GM12878 (cell line): ENCODE measurements at regions not wholly inside any gene's neighbourhood (a gene's known extent, or its start where the extent isn't known, plus 50 kb on each side); places are given as distances from the start of the nearest gene placed in this dataset.

Experiments
- ATAC-seq: fragments of 200-7000 bp; cut with Tn5 transposase; 3 replicates; pipeline ENCODE4 v1.9.1; 2020; ENCODE audit warnings: mild to moderate bottlenecking, moderate library complexity
- BruUV-seq: library from RNA; stranded (reverse); fragments of 400-500 nt; replicated peaks from 2 replicates; lab custom pipeline; 2021; lab: Mats Ljungman, UMichigan
- CTCF ChIA-PET: fragments of 300-600 bp; sonication (Branson Sonifier 250); formaldehyde crosslinking; extraction: SDS; loops from one replicate; lab custom pipeline; 2021; ENCODE audit warnings: inconsistent platforms; lab: Yijun Ruan, JAX
- POLR2A ChIA-PET: fragments of 350-600 bp; formaldehyde crosslinking; extraction: SDS; loops from one replicate; lab custom pipeline; 2021; ENCODE audit warnings: inconsistent platforms; lab: Charles Lee
- RAD21 ChIA-PET: fragments of 300-600 bp; sonication (Branson Sonifier 250); formaldehyde crosslinking; loops from one replicate; lab custom pipeline; 2023; ENCODE audit warnings: antibody characterized with exemption; ENCODE audit not compliant: unreplicated experiment; lab: Charles Lee
- SMC1A ChIA-PET: fragments of 300-600 bp; sonication (Branson Sonifier 250); formaldehyde crosslinking; loops from one replicate; lab custom pipeline; 2023; ENCODE audit not compliant: unreplicated experiment, uncharacterized antibody; lab: Charles Lee
- DNase-seq: peaks from one replicate; pipeline ENCODE4 v3.0.0-alpha.2; 2011; ENCODE audit warnings: low read depth, low spot score
- FAIRE-seq: peaks from 3 replicates; lab custom pipeline; 2011; peaks lifted over from hg19 to GRCh38; lab: Jason Lieb, UNC
- H2AFZ ChIP-seq: 2 replicates; pipeline ENCODE4 v1.6.0; 2011; ENCODE audit warnings: low read depth, low read length, control low read depth; ENCODE audit not compliant: control insufficient read depth
- H3K27ac ChIP-seq: 2 replicates; pipeline ENCODE4 v1.5.1; 2011; ENCODE audit warnings: control low read depth; ENCODE audit not compliant: control insufficient read depth, insufficient read depth
- H3K27me3 ChIP-seq, 2 experiments: replicated peaks in 1 of 2; 2 replicates each; pipeline versions ENCODE4 v1.6.0 to v1.6.1; 2011; ENCODE audit warnings: low read length in 1 of 2; ENCODE audit not compliant: control insufficient read depth in 2 of 2, insufficient read depth in 2 of 2
- H3K36me3 ChIP-seq, 2 experiments: 2 replicates each; pipeline ENCODE4 v1.5.1; 2011; ENCODE audit warnings: low read length in 1 of 2; ENCODE audit not compliant: control insufficient read depth in 2 of 2, insufficient read depth in 2 of 2
- H3K4me1 ChIP-seq: 2 replicates; pipeline ENCODE4 v1.6.1; 2011; ENCODE audit warnings: mild to moderate bottlenecking, low read length, moderate library complexity, mixed read lengths; ENCODE audit not compliant: control insufficient read depth, insufficient read depth
- H3K4me2 ChIP-seq: 2 replicates; pipeline ENCODE4 v1.6.0; 2011; ENCODE audit warnings: control low read depth; ENCODE audit not compliant: control insufficient read depth, insufficient read depth
- H3K4me3 ChIP-seq: fragments of 200-600 bp; sonication (generic); 2 replicates; pipeline ENCODE4 v1.5.1; 2016
- H3K79me2 ChIP-seq: 2 replicates; pipeline ENCODE4 v1.6.0; 2011; ENCODE audit warnings: low read length; ENCODE audit not compliant: control insufficient read depth, insufficient read depth
- H3K9ac ChIP-seq: 2 replicates; pipeline ENCODE4 v1.8.0; 2011; ENCODE audit warnings: low read length, control low read depth, mixed read lengths; ENCODE audit not compliant: control insufficient read depth, insufficient read depth
- H3K9me3 ChIP-seq: replicated peaks from 3 replicates; pipeline ENCODE4 v1.5.1; 2011; ENCODE audit warnings: mild to moderate bottlenecking, low read length; ENCODE audit not compliant: control insufficient read depth, insufficient read depth
- H4K20me1 ChIP-seq: 2 replicates; pipeline ENCODE4 v1.6.0; 2011; ENCODE audit not compliant: control insufficient read depth, insufficient read depth
- EED ChIP-seq: sonication (generic); IDR thresholded peaks from 2 replicates; pipeline ENCODE4 v1.6.1; 2016; ENCODE audit warnings: antibody characterized with exemption, low read depth
- FOXM1 ChIP-seq: IDR thresholded peaks from 2 replicates; pipeline ENCODE4 v1.6.1; 2012; ENCODE audit warnings: low read depth, mild to moderate bottlenecking, inconsistent platforms, low read length, moderate library complexity
- PAX5 ChIP-seq: IDR thresholded peaks from 2 replicates; pipeline ENCODE4 v1.6.1; 2011; ENCODE audit warnings: low read depth, low read length, borderline replicate concordance
- SREBF2 ChIP-seq: IDR thresholded peaks from 2 replicates; pipeline ENCODE4 v1.6.1; 2012; ENCODE audit warnings: mild to moderate bottlenecking, low read length
- WGBS: methylation state at CpG from one replicate; pipeline ENCODE4 v1.1.6; 2016; ENCODE audit warnings: low lambda C conversion rate; ENCODE audit not compliant: insufficient replicate concordance, insufficient coverage; ENCODE audit errors: missing lambda C conversion rate; 5-methylcytosine and 5-hydroxymethylcytosine counted together
- in situ Hi-C: fragments of 300-500 bp; cut with MboI; formaldehyde crosslinking; loops from 9 replicates; pipeline ENCODE4 v1.14.3; 2018; ENCODE audit warnings: mixed read lengths
- intact Hi-C: fragments of 100-400 bp; cut with micrococcal nuclease; formaldehyde crosslinking; loops from one replicate; pipeline ENCODE4 v1.14.2; 2022; ENCODE audit not compliant: unreplicated experiment
- TF ChIP-seq, protein P1 (sequence below): fragments of 450-650 bp; IDR thresholded peaks from 2 replicates; pipeline ENCODE4 v1.6.1; 2017; ENCODE audit warnings: mild to moderate bottlenecking
- TF ChIP-seq, protein P2 (sequence below): fragments of 150-350 bp; IDR thresholded peaks from 2 replicates; pipeline ENCODE4 v1.6.1; 2016; ENCODE audit warnings: low read depth, low read length

DNA sequence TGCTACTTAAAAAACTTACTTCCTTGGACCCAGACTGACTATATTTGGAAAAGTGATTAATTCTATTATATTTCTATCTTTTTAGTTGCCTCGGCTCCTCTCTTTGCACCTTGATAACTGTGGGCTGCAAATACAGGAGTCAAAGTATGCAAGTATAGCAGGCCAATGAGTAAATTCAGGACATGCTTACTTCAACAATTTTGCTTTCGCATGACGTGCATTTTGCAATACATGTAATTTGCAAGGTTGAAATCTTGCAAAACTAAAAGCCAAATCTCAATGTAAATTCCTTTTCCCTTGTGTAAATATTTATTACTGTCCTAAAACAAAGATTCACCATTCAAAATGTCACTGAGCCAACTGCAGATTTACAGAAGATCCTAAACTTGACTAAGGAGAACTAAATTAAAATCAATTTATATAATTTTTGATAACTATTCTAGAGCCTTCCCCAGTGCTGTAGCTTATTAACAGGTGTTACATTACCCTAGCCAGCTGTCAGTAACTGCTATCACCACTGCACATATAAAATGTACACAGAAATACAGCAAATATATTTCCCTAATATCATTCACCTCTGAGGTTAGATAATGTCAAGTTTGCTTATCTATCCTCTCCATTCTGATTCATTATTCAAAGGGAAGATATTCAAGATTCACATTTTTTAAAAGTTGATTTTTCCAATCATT lies 1069.5 kb downstream of the TRHDE start:
- Histone ChIP-seq H3K79me2 (no peaks in the 10 kb centered on the region), H3K27me3 (no peaks in the 10 kb centered on the region), H3K36me3 (no peaks in the 10 kb centered on the region), H3K27ac (no peak overlapping the region), H2AFZ (no peak overlapping the region), H4K20me1 (no peaks in the 10 kb centered on the region), H3K4me3 (no peak overlapping the region), H3K4me1 (no peaks in the 10 kb centered on the region), H3K9me3 (no peaks in the 10 kb centered on the region), H3K4me2 (no peak overlapping the region), H3K9ac (no peak overlapping the region)
- DNase-seq (no peak), FAIRE-seq (no peak), ATAC-seq (no peak)
- ChIA-PET CTCF (no interaction called here), RAD21 (no interaction called here), POLR2A (no interaction called here), SMC1A (no interaction called here)
- in situ Hi-C loops (no loop called here), intact Hi-C loops (no loop called here)
- WGBS: 35% methylated on average over 3 of the region's 3 CpGs
- no peak for TF ChIP-seq SREBF2
- TF ChIP-seq, protein P1, sequence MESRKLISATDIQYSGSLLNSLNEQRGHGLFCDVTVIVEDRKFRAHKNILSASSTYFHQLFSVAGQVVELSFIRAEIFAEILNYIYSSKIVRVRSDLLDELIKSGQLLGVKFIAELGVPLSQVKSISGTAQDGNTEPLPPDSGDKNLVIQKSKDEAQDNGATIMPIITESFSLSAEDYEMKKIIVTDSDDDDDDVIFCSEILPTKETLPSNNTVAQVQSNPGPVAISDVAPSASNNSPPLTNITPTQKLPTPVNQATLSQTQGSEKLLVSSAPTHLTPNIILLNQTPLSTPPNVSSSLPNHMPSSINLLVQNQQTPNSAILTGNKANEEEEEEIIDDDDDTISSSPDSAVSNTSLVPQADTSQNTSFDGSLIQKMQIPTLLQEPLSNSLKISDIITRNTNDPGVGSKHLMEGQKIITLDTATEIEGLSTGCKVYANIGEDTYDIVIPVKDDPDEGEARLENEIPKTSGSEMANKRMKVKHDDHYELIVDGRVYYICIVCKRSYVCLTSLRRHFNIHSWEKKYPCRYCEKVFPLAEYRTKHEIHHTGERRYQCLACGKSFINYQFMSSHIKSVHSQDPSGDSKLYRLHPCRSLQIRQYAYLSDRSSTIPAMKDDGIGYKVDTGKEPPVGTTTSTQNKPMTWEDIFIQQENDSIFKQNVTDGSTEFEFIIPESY: no peak
- TF ChIP-seq EED: no peak
- no peak for TF ChIP-seq FOXM1
- no peak for TF ChIP-seq PAX5
- TF ChIP-seq, protein P2, sequence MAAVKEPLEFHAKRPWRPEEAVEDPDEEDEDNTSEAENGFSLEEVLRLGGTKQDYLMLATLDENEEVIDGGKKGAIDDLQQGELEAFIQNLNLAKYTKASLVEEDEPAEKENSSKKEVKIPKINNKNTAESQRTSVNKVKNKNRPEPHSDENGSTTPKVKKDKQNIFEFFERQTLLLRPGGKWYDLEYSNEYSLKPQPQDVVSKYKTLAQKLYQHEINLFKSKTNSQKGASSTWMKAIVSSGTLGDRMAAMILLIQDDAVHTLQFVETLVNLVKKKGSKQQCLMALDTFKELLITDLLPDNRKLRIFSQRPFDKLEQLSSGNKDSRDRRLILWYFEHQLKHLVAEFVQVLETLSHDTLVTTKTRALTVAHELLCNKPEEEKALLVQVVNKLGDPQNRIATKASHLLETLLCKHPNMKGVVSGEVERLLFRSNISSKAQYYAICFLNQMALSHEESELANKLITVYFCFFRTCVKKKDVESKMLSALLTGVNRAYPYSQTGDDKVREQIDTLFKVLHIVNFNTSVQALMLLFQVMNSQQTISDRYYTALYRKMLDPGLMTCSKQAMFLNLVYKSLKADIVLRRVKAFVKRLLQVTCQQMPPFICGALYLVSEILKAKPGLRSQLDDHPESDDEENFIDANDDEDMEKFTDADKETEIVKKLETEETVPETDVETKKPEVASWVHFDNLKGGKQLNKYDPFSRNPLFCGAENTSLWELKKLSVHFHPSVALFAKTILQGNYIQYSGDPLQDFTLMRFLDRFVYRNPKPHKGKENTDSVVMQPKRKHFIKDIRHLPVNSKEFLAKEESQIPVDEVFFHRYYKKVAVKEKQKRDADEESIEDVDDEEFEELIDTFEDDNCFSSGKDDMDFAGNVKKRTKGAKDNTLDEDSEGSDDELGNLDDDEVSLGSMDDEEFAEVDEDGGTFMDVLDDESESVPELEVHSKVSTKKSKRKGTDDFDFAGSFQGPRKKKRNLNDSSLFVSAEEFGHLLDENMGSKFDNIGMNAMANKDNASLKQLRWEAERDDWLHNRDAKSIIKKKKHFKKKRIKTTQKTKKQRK: no peak
- BruUV-seq: no TSS peak
